Caco-2 (cell line): ENCODE measurements at regions not wholly inside any gene's neighbourhood (a gene's known extent, or its start where the extent isn't known, plus 50 kb on each side); places are given as distances from the start of the nearest gene placed in this dataset.

ENCODE experiments used
- BruUV-seq: library from RNA; stranded (reverse); fragments of 400-500 nt; replicated peaks from 2 replicates; lab custom pipeline; 2021; lab: Mats Ljungman, UMichigan
- CTCF ChIA-PET: fragments of 300-600 bp; sonication (Branson Sonifier 250); formaldehyde crosslinking; loops from one replicate; lab custom pipeline; 2022; ENCODE audit warnings: antibody characterized with exemption; lab: Charles Lee
- POLR2A ChIA-PET: fragments of 300-600 bp; sonication (Branson Sonifier 250); formaldehyde crosslinking; loops from one replicate; lab custom pipeline; 2022; ENCODE audit warnings: antibody characterized with exemption; lab: Charles Lee
- DNase-seq, 2 experiments: peaks; one replicate each; pipeline versions ENCODE4 v3.0.0 to v3.0.0-alpha.2; 2020 to 2022
- H3K27me3 ChIP-seq: replicated peaks from 2 replicates; pipeline ENCODE4 v1.6.0; 2011; ENCODE audit warnings: low read length; ENCODE audit not compliant: control insufficient read depth, insufficient read depth
- H3K36me3 ChIP-seq: 2 replicates; pipeline ENCODE4 v1.5.1; 2011; ENCODE audit warnings: low read length; ENCODE audit not compliant: control insufficient read depth, insufficient read depth
- H3K4me1 ChIP-seq: fragments of 250-450 bp; sonication (Bioruptor Pico); 2 replicates; pipeline ENCODE4 v1.5.1; 2020; ENCODE audit warnings: mild to moderate bottlenecking
- H3K4me3 ChIP-seq: 2 replicates; pipeline ENCODE4 v1.5.1; 2011; ENCODE audit warnings: low read depth, mild to moderate bottlenecking, control low read depth, low read length
- H3K9me3 ChIP-seq: fragments of 250-450 bp; sonication (Bioruptor Pico); 2 replicates; pipeline ENCODE4 v1.5.1; 2020; ENCODE audit warnings: mild to moderate bottlenecking, moderate library complexity
- H3K27ac Mint-ChIP-seq: one replicate; pipeline ENCODE4 v1.8.0; 2022; ENCODE audit warnings: mixed read lengths; ENCODE audit not compliant: unreplicated experiment
- H3K27me3 Mint-ChIP-seq: one replicate; pipeline ENCODE4 v1.8.0; 2022; ENCODE audit warnings: mixed read lengths; ENCODE audit not compliant: insufficient read depth, unreplicated experiment
- H3K36me3 Mint-ChIP-seq: one replicate; pipeline ENCODE4 v1.8.0; 2022; ENCODE audit warnings: mild to moderate bottlenecking, mixed read lengths; ENCODE audit not compliant: insufficient read depth, unreplicated experiment
- H3K4me1 Mint-ChIP-seq: one replicate; pipeline ENCODE4 v1.8.0; 2022; ENCODE audit warnings: low read depth, mixed read lengths; ENCODE audit not compliant: unreplicated experiment
- H3K4me3 Mint-ChIP-seq: one replicate; pipeline ENCODE4 v1.8.0; 2022; ENCODE audit warnings: mild to moderate bottlenecking, moderate library complexity, mixed read lengths; ENCODE audit not compliant: unreplicated experiment
- H3K9me3 Mint-ChIP-seq: one replicate; pipeline ENCODE4 v1.8.0; 2022; ENCODE audit warnings: mixed read lengths; ENCODE audit not compliant: unreplicated experiment
- intact Hi-C: fragments of 100-400 bp; cut with micrococcal nuclease; formaldehyde crosslinking; loops from one replicate; pipeline ENCODE4 v1.10.0; 2022; ENCODE audit not compliant: unreplicated experiment
- TF ChIP-seq, protein P1 (sequence below), 2 experiments: fragments of 200-600 bp in 1 of 2; IDR thresholded peaks; 1 replicate in 1 of 2; 2 replicates in 1 of 2; pipeline versions ENCODE4 v1.5.1 to v1.8.0; 2011 to 2022; ENCODE audit warnings: antibody characterized with exemption in 1 of 2, control low read depth in 1 of 2, inconsistent platforms in 1 of 2, low read depth in 1 of 2, low read length in 1 of 2, mild to moderate bottlenecking in 1 of 2, moderate library complexity in 1 of 2; ENCODE audit not compliant: insufficient read depth in 1 of 2, severe bottlenecking in 1 of 2, unreplicated experiment in 1 of 2

GRCh38 chr13:38539632-38540031 lies 147.2 kb upstream of the FREM2 start:
- H3K36me3 ChIP-seq: no peaks in the 10 kb centered on the region
- no peak for DNase-seq
- H3K4me3 Mint-ChIP-seq: no peak overlapping the region
- intact Hi-C loops: loop anchor here (10.0 kb wide), 2 partner anchors 315 to 905 kb away; no protein-coding TSS in a partner anchor
- H3K4me1 Mint-ChIP-seq: no peaks in the 10 kb centered on the region
- H3K4me1 ChIP-seq: no peaks in the 10 kb centered on the region
- no peaks in the 10 kb centered on the region for H3K36me3 Mint-ChIP-seq
- no TSS peak for BruUV-seq
- ChIA-PET POLR2A (no interaction called here), CTCF (no interaction called here)
- H3K9me3 ChIP-seq: no peaks in the 10 kb centered on the region
- no peak overlapping the region for H3K27ac Mint-ChIP-seq
- peaks cover 15% of the 10 kb centered on the region for H3K27me3 Mint-ChIP-seq
- TF ChIP-seq, protein P1, sequence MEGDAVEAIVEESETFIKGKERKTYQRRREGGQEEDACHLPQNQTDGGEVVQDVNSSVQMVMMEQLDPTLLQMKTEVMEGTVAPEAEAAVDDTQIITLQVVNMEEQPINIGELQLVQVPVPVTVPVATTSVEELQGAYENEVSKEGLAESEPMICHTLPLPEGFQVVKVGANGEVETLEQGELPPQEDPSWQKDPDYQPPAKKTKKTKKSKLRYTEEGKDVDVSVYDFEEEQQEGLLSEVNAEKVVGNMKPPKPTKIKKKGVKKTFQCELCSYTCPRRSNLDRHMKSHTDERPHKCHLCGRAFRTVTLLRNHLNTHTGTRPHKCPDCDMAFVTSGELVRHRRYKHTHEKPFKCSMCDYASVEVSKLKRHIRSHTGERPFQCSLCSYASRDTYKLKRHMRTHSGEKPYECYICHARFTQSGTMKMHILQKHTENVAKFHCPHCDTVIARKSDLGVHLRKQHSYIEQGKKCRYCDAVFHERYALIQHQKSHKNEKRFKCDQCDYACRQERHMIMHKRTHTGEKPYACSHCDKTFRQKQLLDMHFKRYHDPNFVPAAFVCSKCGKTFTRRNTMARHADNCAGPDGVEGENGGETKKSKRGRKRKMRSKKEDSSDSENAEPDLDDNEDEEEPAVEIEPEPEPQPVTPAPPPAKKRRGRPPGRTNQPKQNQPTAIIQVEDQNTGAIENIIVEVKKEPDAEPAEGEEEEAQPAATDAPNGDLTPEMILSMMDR (IDR thresholded peaks at IDR 0.05; ENCODE audit: insufficient read depth in 1 of 2, low read depth in 1 of 2, low read length in 1 of 2, severe bottlenecking in 1 of 2, unreplicated experiment in 1 of 2): no peak
- no peak overlapping the region for H3K4me3 ChIP-seq
- no peaks in the 10 kb centered on the region for H3K9me3 Mint-ChIP-seq
- no peaks in the 10 kb centered on the region; the same call in 1 of the 2 replicates for H3K27me3 ChIP-seq

DNA sequence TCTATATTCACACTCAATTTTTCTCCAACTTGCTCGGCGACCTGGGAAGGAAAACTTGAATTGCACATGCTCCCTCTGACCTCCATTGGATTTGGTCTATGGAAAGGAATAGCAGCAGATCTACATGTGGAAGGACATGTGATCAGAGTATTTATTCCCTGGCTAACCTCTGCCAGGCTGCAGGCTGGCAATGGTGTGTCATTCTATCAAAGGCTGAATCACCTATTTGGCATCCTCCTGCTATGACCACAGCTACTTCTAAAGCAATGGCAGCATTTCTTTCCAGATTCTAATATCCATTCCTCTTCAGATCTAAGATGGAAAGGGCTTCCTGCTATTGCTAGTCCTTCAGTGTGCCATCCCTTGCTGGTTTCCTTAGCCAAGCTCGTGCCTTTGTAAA lies 144.3 kb upstream of the FREM2 start:
- Mint-ChIP-seq H3K9me3 (no peaks in the 10 kb centered on the region), H3K4me3 (no peak overlapping the region), H3K27me3 (peaks cover 8% of the 10 kb centered on the region), H3K27ac (no peak overlapping the region), H3K4me1 (no peaks in the 10 kb centered on the region), H3K36me3 (no peaks in the 10 kb centered on the region)
- Histone ChIP-seq H3K9me3 (no peaks in the 10 kb centered on the region), H3K4me3 (no peak overlapping the region), H3K4me1 (no peaks in the 10 kb centered on the region), H3K27me3 (no peaks in the 10 kb centered on the region; the same call in 1 of the 2 replicates), H3K36me3 (no peaks in the 10 kb centered on the region)
- CTCF ChIA-PET: no interaction called here
- no TSS peak for BruUV-seq
- DNase-seq: no peak
- POLR2A ChIA-PET: no interaction called here
- intact Hi-C loops: no loop called here
- TF ChIP-seq, protein P1 (IDR thresholded peaks at IDR 0.05; ENCODE audit: insufficient read depth in 1 of 2, low read depth in 1 of 2, low read length in 1 of 2, severe bottlenecking in 1 of 2, unreplicated experiment in 1 of 2): no peak

GRCh38 chr13:38543561-38543960 lies 143.3 kb upstream of the FREM2 start:
- H3K27me3 ChIP-seq: no peaks in the 10 kb centered on the region; the same call in 1 of the 2 replicates
- no peak for DNase-seq
- POLR2A ChIA-PET: no interaction called here
- intact Hi-C loops: no loop called here
- H3K4me3 ChIP-seq: no peak overlapping the region
- H3K9me3 ChIP-seq: no peaks in the 10 kb centered on the region
- BruUV-seq: no TSS peak
- H3K9me3 Mint-ChIP-seq: no peaks in the 10 kb centered on the region
- no peaks in the 10 kb centered on the region for H3K4me1 Mint-ChIP-seq
- CTCF ChIA-PET: no interaction called here
- H3K27ac Mint-ChIP-seq: no peak overlapping the region
- no peaks in the 10 kb centered on the region for H3K36me3 ChIP-seq
- TF ChIP-seq, protein P1 (IDR thresholded peaks at IDR 0.05; ENCODE audit: insufficient read depth in 1 of 2, low read depth in 1 of 2, low read length in 1 of 2, severe bottlenecking in 1 of 2, unreplicated experiment in 1 of 2): no peak
- H3K27me3 Mint-ChIP-seq: peaks cover 5% of the 10 kb centered on the region
- no peaks in the 10 kb centered on the region for H3K4me1 ChIP-seq
- no peaks in the 10 kb centered on the region for H3K36me3 Mint-ChIP-seq
- H3K4me3 Mint-ChIP-seq: no peak overlapping the region
